C4-2B (cell line): ENCODE measurements at regions not wholly inside any gene's neighbourhood (a gene's known extent, or its start where the extent isn't known, plus 50 kb on each side); places are given as distances from the start of the nearest gene placed in this dataset.
"Not testable (repeated sequence)": the region's sequence is repeated elsewhere in the genome, so short reads cannot be mapped to it uniquely, and the experiment has no call there.

Source experiments
- ZFX ChIP-seq: fragments of 450-650 bp; IDR thresholded peaks from 2 replicates; pipeline ENCODE4 v1.6.1; 2017
- TF ChIP-seq, protein P1 (sequence below): fragments of 450-650 bp; conservative IDR thresholded peaks from 2 replicates; pipeline ENCODE4 v1.5.1; 2017; ENCODE audit warnings: mild to moderate bottlenecking

DNA sequence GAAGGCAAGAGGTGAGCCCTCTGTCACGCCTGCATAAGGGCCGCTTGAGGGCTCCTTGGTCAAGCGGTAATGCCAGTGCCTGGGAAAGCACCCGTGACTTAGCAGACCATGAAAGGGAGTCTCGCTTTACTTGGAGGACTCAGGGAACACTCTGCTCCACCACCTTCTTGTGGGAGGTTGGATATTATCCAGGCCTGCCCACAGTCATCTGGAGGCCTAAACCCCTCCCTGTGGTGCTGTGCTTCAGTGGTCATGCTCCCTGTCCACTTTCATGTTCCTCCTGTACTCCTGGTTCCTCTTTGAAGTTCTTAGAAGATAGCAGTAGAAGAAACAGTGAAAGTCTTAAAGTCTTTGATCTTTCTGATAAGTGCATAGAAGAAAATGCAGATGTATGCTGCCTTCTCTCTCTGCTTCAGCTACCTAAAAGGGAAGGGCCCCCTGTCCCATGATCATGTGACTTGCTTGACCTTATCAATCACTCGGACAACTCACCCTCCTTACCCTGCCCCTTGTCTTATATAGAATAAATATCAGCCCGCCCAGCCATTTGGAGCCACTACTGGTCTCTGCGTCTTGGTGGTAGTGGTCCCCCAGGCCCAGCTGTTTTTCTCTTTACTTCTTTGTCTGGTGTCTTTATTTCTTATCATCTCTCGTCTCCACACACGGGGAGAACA lies 76.8 kb upstream of the GRIN2A start:
- TF ChIP-seq, protein P1, sequence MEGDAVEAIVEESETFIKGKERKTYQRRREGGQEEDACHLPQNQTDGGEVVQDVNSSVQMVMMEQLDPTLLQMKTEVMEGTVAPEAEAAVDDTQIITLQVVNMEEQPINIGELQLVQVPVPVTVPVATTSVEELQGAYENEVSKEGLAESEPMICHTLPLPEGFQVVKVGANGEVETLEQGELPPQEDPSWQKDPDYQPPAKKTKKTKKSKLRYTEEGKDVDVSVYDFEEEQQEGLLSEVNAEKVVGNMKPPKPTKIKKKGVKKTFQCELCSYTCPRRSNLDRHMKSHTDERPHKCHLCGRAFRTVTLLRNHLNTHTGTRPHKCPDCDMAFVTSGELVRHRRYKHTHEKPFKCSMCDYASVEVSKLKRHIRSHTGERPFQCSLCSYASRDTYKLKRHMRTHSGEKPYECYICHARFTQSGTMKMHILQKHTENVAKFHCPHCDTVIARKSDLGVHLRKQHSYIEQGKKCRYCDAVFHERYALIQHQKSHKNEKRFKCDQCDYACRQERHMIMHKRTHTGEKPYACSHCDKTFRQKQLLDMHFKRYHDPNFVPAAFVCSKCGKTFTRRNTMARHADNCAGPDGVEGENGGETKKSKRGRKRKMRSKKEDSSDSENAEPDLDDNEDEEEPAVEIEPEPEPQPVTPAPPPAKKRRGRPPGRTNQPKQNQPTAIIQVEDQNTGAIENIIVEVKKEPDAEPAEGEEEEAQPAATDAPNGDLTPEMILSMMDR = not testable (repeated sequence)
- not testable (repeated sequence) for TF ChIP-seq ZFX
